ENCODE measurements at regions not wholly inside any gene's neighbourhood (a gene's known extent, or its start where the extent isn't known, plus 50 kb on each side); places are given as distances from the start of the nearest gene placed in this dataset.

- no peak for TF ChIP-seq CTCF (IDR thresholded peaks at IDR 0.05; ENCODE audit: unreplicated experiment)
- no peaks in the 10 kb centered on the region for H3K9me3 Mint-ChIP-seq (ENCODE audit: low read depth)
- H3K27ac Mint-ChIP-seq, result no peak overlapping the region
- peaks cover 2% of the 10 kb centered on the region for H3K4me1 Mint-ChIP-seq (ENCODE audit: low read depth)
- no peak for DNase-seq (ENCODE audit: low spot score, unreplicated experiment)
- no peak overlapping the region for H3K4me3 Mint-ChIP-seq (ENCODE audit: low read depth)
- H3K27me3 Mint-ChIP-seq, result peaks cover 5% of the 10 kb centered on the region
- no peaks in the 10 kb centered on the region for H3K36me3 Mint-ChIP-seq (ENCODE audit: insufficient read depth)
These were observed 51.3 kb upstream of the ITSN2 start for GRCh38 chr2:24411488-24412151.

GRCh38 chr2:24410976-24411375 lies 50.6 kb upstream of the ITSN2 start:
- H3K9me3 Mint-ChIP-seq (ENCODE audit: low read depth), result no peaks in the 10 kb centered on the region
- no peak overlapping the region for H3K4me3 Mint-ChIP-seq (ENCODE audit: low read depth)

GRCh38 chr2:24409700-24410556 lies 49.6 kb upstream of the ITSN2 start:
- Mint-ChIP-seq H3K36me3 (ENCODE audit: insufficient read depth) (no peaks in the 10 kb centered on the region), H3K4me1 (ENCODE audit: low read depth) (peaks cover 2% of the 10 kb centered on the region), H3K27ac (no peak overlapping the region), H3K9me3 (ENCODE audit: low read depth) (no peaks in the 10 kb centered on the region), H3K27me3 (peaks cover 5% of the 10 kb centered on the region), H3K4me3 (ENCODE audit: low read depth) (no peak overlapping the region)
- TF ChIP-seq CTCF (IDR thresholded peaks at IDR 0.05; ENCODE audit: unreplicated experiment), result peak; percentile 87
- no peak for DNase-seq (ENCODE audit: low spot score, unreplicated experiment)

More at GRCh38 chr2:24410976-24411375, 50.6 kb upstream of the ITSN2 start:
- peaks cover 5% of the 10 kb centered on the region for H3K27me3 Mint-ChIP-seq
- no peak overlapping the region for H3K27ac Mint-ChIP-seq
- TF ChIP-seq CTCF (IDR thresholded peaks at IDR 0.05; ENCODE audit: unreplicated experiment), result no peak
- no peaks in the 10 kb centered on the region for H3K36me3 Mint-ChIP-seq (ENCODE audit: insufficient read depth)
- DNase-seq (ENCODE audit: low spot score, unreplicated experiment), result no peak
- peaks cover 2% of the 10 kb centered on the region for H3K4me1 Mint-ChIP-seq (ENCODE audit: low read depth)
